IPS-20b (cell line): ENCODE measurements at regions not wholly inside any gene's neighbourhood (a gene's known extent, or its start where the extent isn't known, plus 50 kb on each side); places are given as distances from the start of the nearest gene placed in this dataset.

Source experiments
- H3K27ac ChIP-seq: one replicate; pipeline ENCODE4 v1.5.1; 2013; ENCODE audit warnings: low read length
- H3K27me3 ChIP-seq: 2 replicates; pipeline ENCODE4 v1.6.1; 2013; ENCODE audit warnings: mild to moderate bottlenecking, low read length, inconsistent platforms; ENCODE audit not compliant: insufficient read depth
- H3K36me3 ChIP-seq: 2 replicates; pipeline ENCODE4 v1.6.1; 2013; ENCODE audit warnings: low read depth, mild to moderate bottlenecking, inconsistent platforms, low read length, moderate library complexity; ENCODE audit not compliant: insufficient read depth
- H3K4me1 ChIP-seq: 2 replicates; pipeline ENCODE4 v1.6.1; 2013; ENCODE audit warnings: mild to moderate bottlenecking, control low read depth, inconsistent platforms, low read length, moderate library complexity; ENCODE audit not compliant: insufficient read depth
- H3K4me3 ChIP-seq: 2 replicates; pipeline ENCODE4 v1.5.1; 2013; ENCODE audit warnings: mild to moderate bottlenecking, low read length, inconsistent platforms
- H3K9ac ChIP-seq: 2 replicates; pipeline ENCODE4 v1.6.1; 2013; ENCODE audit warnings: low read depth, mild to moderate bottlenecking, inconsistent platforms, low read length, moderate library complexity
- H3K9me3 ChIP-seq: 2 replicates; pipeline ENCODE4 v1.6.1; 2013; ENCODE audit warnings: mild to moderate bottlenecking, low read depth, low read length, inconsistent platforms; ENCODE audit not compliant: insufficient read depth

DNA sequence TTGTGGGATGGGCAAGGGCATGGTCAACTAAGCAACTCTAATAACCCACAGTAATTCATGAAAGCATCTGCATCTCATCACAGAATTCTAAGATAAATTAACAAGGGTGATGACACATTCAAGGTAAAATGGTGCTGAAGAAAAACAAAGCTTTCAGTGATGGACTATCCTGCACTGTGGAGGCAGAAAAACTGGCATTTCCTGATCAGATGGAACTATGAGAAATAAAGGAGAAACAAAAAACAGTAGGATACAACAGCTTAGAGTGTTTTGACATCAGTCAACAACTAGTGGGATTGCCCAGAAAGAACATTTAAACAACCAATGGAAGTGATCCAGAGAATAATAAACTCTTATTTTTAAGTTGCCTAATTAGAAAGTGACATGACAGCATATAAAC lies 327.0 kb downstream of the KLF5 start:
- Histone ChIP-seq H3K9ac (no peak overlapping the region), H3K36me3 (no peaks in the 10 kb centered on the region), H3K4me1 (no peaks in the 10 kb centered on the region), H3K27me3 (no peaks in the 10 kb centered on the region), H3K4me3 (no peak overlapping the region), H3K27ac (no peak overlapping the region), H3K9me3 (no peaks in the 10 kb centered on the region)

DNA sequence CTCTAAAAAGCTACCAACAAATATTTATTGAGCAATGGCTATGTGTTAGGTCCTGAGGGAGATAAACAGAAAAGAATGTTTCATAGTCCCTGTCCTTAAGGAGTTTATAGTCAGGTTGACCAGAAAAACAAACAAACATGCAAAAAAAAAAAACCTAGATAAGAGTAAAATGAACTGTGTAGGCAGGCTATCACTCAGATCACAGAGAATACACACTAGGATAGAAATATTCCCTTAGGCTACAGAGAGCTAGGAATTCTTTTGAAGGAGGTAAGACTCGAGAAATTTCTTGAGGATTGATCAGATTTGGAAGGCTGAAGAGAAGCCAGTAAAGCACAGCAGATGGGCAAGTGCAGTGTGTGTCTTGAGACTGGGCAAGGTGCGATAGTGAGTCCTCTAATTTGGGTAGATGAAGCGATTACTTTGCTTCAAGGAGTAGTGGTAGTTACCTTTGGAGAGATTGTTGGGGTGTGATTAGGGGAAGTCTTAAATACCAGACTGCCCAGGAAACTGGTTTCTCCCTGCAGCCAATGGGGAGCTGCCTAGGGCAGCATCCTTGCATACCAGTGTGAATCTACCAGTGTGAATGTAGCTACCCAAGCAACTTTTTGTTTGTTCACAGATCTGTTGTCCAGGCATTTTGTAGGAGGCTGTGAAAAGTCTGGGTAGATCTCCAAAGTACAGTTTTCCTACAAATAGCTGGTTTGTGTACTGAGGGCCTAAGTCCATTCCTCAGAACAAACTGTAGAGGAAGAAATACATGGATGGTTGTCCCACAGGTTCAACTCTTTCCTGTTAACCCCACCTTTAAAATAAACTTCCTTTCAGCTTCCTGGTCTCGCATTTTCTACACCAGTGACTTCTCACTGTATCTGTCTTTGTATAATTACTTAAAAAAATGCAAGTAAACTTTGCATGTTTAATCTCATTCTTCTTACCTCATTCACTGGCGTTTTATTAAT lies 314.1 kb downstream of the KLF5 start:
- Histone ChIP-seq H3K9ac (no peak overlapping the region), H3K4me1 (no peaks in the 10 kb centered on the region; the same call in 1 of the 2 replicates), H3K36me3 (no peaks in the 10 kb centered on the region), H3K27me3 (no peaks in the 10 kb centered on the region), H3K4me3 (no peak overlapping the region), H3K27ac (no peak overlapping the region), H3K9me3 (no peaks in the 10 kb centered on the region)

DNA sequence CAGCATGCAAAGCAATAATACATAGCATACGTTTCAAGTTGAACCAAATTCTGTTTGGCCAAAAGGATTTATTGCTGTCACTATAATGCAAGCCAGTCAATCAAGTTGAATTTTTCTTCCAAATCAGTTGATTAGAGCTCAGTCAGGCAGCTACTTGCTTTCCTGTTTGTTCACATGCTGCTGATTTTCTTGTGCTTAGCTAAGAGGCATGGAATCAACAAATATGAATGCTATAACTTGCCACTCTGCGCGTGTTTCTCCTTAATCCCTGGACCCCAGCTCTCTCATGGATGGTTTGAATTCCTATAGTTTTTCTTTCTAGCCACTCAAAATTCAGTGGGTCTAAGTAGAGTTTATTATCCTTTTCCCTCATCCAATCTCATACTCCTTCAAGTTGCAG lies 311.3 kb downstream of the KLF5 start:
- Histone ChIP-seq H3K9ac (no peak overlapping the region), H3K36me3 (no peaks in the 10 kb centered on the region), H3K4me1 (no peaks in the 10 kb centered on the region; the same call in 1 of the 2 replicates), H3K27me3 (no peaks in the 10 kb centered on the region), H3K4me3 (no peak overlapping the region), H3K27ac (no peak overlapping the region), H3K9me3 (no peaks in the 10 kb centered on the region)

DNA sequence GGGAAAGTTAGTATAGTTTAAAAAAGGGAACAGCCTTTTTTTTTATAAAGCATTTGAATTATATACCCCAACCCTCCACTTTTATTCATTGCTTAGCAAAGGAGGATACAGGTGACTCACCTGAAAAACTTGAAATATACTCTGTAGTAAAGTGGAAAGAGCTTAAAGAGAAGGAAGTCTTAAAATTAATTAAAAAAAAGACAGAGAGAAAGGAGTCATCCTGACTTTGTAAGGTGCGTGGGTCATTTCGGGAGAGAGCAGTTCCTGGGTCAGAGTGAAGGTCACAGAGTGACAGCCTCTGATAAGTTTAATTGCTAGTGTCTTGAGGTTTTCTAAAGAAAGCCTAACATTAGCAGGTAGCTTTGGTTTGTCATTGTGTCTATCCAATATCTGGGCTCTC lies 310.3 kb downstream of the KLF5 start:
- Histone ChIP-seq H3K36me3 (no peaks in the 10 kb centered on the region), H3K4me1 (no peaks in the 10 kb centered on the region; the same call in 1 of the 2 replicates), H3K9ac (no peak overlapping the region), H3K4me3 (no peak overlapping the region), H3K27me3 (no peaks in the 10 kb centered on the region), H3K27ac (no peak overlapping the region), H3K9me3 (no peaks in the 10 kb centered on the region)

DNA sequence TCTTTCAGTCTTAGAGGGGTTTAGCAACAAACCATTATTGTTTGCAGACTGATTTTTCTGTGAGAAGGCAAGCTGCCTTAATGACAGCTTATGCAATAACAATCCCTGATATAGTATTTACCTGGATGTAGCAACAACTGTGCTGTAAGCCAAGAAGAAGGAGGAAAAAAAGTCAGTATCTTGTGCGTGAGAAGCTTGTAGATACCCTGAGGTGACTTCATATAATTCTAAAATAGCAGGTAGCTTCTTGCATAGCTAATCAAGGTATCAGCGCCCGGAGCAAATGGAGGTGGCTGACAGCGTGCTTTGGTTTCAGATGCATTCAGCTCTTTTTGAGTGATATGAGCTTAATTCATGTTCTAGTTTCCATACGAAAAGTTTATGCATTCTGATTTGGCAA lies 309.8 kb downstream of the KLF5 start:
- no peak overlapping the region for H3K27ac ChIP-seq
- H3K27me3 ChIP-seq, result no peaks in the 10 kb centered on the region
- no peaks in the 10 kb centered on the region for H3K9me3 ChIP-seq
- no peaks in the 10 kb centered on the region for H3K36me3 ChIP-seq
- H3K4me3 ChIP-seq, result no peak overlapping the region
- no peak overlapping the region for H3K9ac ChIP-seq
- H3K4me1 ChIP-seq, result no peaks in the 10 kb centered on the region; the same call in 1 of the 2 replicates

DNA sequence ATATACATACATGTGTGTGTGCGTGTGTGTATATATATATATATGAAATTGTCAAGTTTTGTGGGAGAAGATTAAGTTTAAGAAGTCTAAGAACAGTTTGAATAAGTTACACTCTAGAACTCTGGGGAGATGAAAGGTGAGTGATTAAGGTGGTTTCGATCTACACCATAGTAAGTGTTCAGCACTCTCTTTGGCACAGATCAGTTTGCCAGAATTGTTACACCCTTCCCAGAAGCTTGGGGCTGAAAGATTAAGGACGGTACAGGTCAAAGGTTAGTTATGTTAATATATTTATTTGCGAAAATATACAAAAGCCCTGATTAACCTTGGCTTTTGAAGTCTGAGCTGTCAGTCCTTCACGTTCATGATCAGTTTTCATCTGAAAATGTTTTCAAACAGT lies 309.1 kb downstream of the KLF5 start:
- no peaks in the 10 kb centered on the region for H3K9me3 ChIP-seq
- no peaks in the 10 kb centered on the region; the same call in 1 of the 2 replicates for H3K4me1 ChIP-seq
- H3K36me3 ChIP-seq, result no peaks in the 10 kb centered on the region
- H3K27ac ChIP-seq, result no peak overlapping the region
- no peaks in the 10 kb centered on the region for H3K27me3 ChIP-seq
- no peak overlapping the region for H3K9ac ChIP-seq
- no peak overlapping the region for H3K4me3 ChIP-seq

DNA sequence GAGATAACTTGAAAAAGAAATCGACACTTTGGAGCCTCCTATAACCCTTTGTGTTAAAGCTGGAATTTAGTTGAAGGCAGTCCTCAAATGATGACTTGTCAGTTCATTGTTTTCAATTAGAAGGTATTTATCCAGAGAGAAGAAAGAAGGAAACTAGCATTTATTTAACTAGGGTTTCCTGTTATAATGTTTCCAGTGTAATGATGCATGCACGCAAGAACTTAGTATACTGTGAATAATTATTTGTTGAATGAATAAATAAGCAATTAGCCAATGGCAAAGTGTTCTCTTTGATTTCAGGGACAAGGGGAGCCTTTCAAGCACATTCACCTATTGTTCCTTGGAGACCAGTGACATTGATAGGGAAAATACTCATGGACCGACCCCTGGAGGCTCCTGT lies 307.4 kb downstream of the KLF5 start:
- no peaks in the 10 kb centered on the region; the same call in 1 of the 2 replicates for H3K4me1 ChIP-seq
- no peak overlapping the region for H3K9ac ChIP-seq
- no peak overlapping the region for H3K27ac ChIP-seq
- no peaks in the 10 kb centered on the region for H3K27me3 ChIP-seq
- no peaks in the 10 kb centered on the region for H3K9me3 ChIP-seq
- H3K4me3 ChIP-seq, result no peak overlapping the region
- H3K36me3 ChIP-seq, result no peaks in the 10 kb centered on the region

DNA sequence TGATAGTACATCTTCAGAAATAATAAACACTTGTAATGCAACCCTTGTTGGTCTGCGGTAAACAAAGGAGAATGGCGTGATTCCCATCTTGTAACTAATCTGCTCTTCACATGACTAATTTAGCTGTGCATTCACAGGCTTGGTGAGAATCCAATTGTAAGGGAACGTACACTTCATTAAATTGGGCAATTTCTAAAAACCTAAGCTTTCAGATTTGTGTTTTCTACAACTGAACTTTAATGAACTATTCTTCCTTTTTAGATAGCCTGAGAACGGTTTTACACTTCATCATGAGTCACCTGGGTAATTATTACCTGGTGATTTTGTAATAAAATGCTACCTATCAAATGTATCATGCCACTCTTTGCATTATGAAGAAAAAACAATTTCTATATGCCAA lies 306.9 kb downstream of the KLF5 start:
- Histone ChIP-seq H3K27ac (no peak overlapping the region), H3K27me3 (no peaks in the 10 kb centered on the region), H3K9ac (no peak overlapping the region)

DNA sequence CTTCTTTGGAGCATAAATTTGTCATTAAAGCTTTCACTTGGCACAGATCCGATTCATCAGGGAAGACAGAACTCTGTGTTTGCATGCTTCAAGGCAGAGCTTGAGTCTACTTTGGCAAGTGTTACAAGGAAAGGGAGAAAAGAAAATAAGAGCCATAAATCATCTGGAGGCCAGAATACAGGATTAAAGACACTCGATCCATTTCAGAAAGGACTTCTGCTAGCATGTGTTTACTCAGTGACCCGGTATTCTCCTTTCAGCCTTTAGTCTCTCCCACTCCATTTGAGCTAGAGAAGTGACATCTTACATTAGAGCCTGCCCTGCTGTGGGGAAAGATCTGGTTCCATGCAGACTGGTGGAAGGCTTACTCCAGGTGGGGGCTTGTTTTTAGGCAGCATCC lies 306.4 kb downstream of the KLF5 start:
- Histone ChIP-seq H3K4me1 (no peaks in the 10 kb centered on the region; the same call in 1 of the 2 replicates), H3K27me3 (no peaks in the 10 kb centered on the region), H3K27ac (no peak overlapping the region), H3K9me3 (no peaks in the 10 kb centered on the region), H3K36me3 (no peaks in the 10 kb centered on the region), H3K9ac (no peak overlapping the region), H3K4me3 (no peak overlapping the region)

More for the DNA sequence above, 306.9 kb downstream of the KLF5 start:
- no peaks in the 10 kb centered on the region for H3K36me3 ChIP-seq
- H3K4me3 ChIP-seq, result no peak overlapping the region
- no peaks in the 10 kb centered on the region; the same call in 1 of the 2 replicates for H3K4me1 ChIP-seq
- no peaks in the 10 kb centered on the region for H3K9me3 ChIP-seq

DNA sequence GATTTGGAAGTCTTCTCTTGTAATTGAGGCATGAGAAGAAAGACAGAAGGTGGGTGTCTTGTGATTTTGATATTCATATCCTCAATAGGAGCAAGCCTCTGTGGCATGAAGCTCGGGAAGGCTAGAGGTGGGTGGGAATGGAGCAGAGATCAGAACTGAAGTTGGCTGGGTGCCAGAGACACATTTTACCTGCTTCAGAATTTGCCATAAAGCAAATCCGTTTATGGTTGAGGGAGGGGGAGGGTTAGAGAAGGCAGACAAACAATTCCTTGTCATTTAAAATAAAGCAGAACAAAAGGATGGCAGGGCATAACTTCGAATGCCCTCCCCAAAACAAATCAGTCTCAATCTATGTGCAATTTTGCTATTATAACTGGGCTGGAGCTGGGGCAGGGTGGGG lies 305.9 kb downstream of the KLF5 start:
- no peak overlapping the region for H3K9ac ChIP-seq
- H3K4me1 ChIP-seq, result no peaks in the 10 kb centered on the region; the same call in 1 of the 2 replicates
- no peaks in the 10 kb centered on the region for H3K36me3 ChIP-seq
- no peaks in the 10 kb centered on the region for H3K27me3 ChIP-seq
- H3K9me3 ChIP-seq, result no peaks in the 10 kb centered on the region
- no peak overlapping the region for H3K4me3 ChIP-seq
- H3K27ac ChIP-seq, result no peak overlapping the region

DNA sequence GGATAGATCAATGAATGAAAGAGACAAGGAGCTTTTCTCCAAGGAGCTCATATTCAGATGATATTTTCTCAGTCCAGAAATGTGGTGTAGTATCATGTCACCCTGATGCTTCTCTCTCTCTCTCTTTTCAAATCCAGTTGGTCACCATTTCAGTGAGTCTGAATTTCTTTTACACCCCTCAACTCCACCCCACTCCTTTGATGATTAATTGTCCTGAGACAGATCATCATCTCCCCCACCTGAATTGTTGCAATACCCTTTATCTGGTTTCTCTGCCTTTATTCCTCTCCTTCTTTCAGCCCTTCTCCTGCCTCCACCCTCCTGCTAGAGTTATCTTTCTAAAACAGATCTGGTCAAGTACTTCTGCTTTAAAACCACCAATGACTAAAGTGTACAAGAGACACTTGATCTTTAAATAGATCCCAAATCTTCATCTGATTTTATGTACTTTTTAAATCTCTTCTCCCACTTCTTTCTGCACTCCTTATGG lies 299.8 kb downstream of the KLF5 start:
- Histone ChIP-seq H3K27me3 (no peaks in the 10 kb centered on the region), H3K4me1 (no peaks in the 10 kb centered on the region), H3K9ac (no peak overlapping the region), H3K9me3 (no peaks in the 10 kb centered on the region), H3K36me3 (no peaks in the 10 kb centered on the region), H3K27ac (no peak overlapping the region), H3K4me3 (no peak overlapping the region)

DNA sequence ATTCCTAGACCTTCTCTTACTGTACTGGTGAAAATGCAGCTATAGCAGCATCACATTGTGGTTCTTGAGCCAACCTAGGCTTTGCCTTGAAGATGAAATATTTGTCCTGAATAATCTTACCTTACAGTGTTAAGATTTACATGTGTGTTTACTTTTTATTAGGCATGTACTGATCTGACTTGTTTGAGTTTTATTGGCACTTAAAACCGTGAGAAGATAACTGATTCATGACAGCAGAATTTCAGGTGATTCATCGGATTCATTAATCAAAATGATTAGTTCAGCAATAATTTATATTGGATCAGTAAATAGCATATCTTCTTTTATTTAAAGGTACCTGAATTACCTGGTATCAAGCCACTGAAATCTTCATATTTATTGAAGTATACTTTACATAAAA lies 296.3 kb downstream of the KLF5 start:
- H3K4me1 ChIP-seq, result no peaks in the 10 kb centered on the region
- H3K27ac ChIP-seq, result no peak overlapping the region
- no peak overlapping the region for H3K9ac ChIP-seq
- H3K4me3 ChIP-seq, result no peak overlapping the region
- no peaks in the 10 kb centered on the region for H3K36me3 ChIP-seq
- no peaks in the 10 kb centered on the region for H3K9me3 ChIP-seq
- no peaks in the 10 kb centered on the region for H3K27me3 ChIP-seq
